DMS79 (cell line): ENCODE measurements at regions not wholly inside any gene's neighbourhood (a gene's known extent, or its start where the extent isn't known, plus 50 kb on each side); places are given as distances from the start of the nearest gene placed in this dataset.
"Not testable (repeated sequence)": the region's sequence is repeated elsewhere in the genome, so short reads cannot be mapped to it uniquely, and the experiment has no call there.

ENCODE experiments used
- DNase-seq: peaks from one replicate; lab custom pipeline; 2025; lab: John Stamatoyannopoulos, UW

DNA sequence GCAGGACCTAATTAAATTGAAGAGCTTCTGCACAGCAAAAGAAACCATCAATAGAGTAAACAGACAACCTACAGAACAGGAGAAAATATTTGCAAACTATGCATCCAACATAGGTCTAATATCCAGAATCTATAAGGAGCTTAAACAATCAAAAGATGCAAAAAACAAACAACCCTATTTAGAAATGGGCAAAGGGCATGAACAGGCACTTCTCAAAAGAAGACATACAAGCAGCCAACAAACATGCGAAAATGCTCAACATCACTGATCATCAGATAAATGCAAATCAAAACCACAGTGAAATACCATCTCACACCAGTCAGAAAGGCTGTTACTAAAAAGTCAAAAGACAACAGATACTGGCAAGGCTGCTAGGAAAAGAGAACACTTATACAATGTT is 189.2 kb downstream of the CYP26B1 start:
- not testable (repeated sequence) for DNase-seq

DNA sequence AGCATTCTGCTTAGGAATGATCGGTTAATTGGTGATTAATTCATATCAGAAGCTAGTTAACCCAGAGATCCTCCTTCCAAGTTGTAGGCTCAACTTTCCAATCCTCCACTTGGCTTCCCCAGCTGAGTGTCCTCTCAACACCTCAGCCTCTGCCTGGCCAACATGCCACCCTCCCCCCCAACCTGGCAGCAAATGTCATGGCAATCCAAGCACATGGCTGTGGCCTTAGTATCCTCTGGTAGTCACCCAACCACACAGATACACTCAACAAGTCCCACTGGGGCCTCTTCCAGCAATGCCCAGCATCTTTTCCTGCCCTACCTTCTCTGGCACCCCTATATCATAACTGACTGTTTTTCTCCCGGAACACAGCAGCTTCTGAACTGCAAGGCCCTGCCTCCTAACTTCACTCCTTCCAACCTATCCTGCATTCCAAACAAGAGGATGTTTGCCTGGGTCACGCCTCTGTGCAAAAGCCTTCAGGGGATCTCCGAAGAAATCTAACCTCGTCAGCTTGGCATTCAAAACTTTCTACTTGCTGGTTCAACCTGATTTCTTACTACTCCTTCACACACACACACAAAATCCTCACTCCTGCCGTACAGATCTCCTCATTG is 195.0 kb downstream of the CYP26B1 start:
- DNase-seq = no peak

DNA sequence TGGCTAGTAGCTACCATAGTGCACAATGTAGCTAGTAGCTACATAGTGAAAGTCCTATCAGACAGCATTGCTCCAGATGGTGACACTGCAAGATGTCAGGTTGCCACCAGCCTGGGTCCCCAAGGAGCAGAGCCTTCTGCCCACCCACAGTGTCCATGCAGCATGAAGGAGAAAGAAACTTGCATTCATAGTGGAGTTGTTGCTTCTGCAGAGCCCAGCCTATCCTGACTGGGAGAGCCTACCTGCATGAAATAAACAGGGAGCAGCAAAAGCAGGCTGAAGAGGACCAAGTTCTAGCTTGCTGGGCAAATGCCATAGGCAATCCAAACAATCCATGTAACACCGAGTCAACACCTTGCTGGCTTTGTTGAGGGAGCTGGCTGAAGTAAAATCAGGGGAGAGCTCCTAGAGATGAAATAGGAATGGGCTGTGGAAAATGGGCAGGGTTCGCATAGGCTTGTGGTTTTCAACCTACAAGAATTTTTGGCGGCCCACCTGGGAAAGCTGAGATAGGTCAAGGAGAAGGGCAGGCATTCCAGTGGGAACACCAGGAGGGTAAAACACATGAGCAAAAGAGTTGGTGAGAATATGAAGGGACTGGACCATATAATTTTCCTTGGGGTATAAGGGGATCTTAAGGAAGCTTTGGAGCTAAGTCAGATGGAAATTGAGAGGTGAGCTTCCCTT is 195.8 kb downstream of the CYP26B1 start:
- DNase-seq = no peak

DNA sequence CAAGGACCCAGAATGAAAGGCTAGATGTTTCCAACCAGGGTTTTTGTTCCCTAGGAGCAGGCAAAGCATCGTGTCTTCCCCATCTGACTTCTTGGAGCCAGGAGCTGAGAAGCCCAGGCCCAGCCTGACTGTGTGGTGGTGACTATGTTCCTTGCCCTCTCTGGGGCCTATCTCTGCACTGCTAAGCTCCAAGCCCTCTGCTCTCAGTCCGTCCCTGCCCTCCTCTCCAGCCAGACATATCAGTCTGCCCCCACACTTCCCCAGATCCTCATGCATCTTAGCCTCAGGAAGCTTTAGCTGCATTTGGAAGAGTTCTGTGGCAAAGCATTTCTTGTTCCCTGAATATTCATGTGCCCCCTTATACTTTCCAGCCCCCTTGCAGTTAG is 196.6 kb downstream of the CYP26B1 start:
- no peak for DNase-seq

DNA sequence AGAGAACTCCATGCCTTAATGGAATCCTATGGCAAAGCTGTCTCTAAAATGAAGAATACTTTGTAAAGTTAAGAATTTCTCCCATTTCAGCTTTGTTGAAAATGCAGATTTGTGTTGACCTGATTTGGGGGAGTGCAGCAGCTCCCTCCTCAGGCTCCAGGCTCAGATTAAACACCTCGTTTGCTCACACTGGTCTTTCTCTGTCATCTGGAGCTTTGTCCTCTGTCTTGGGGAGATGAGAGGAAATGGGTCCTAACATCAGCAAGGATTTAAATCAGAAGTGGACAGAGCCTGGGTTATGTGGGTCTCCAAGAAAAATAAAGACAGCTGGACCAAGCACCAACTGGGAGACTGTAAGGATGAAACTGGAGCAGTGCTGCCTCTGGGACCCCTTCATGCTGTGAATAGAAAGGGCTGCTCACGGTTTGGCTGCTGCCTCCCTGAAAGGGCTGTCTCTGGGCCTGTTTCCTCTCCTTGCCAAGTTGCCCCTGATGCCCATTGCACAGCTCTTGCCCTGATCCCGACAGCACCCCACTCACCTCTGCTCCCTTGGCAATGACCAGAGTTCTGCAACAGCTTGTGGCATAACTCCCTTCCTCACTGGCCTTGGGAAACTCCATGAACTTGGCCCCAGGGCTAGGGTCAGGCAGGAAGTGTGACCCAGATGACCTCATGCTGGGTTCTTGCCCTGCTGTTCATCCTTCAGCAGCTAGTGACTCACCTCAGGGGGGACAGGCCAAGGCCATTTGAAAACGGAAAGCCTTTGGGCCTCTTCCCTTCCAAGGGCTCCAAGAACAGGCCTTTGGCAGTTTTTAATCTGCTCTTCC is 197.2 kb downstream of the CYP26B1 start:
- DNase-seq = no peak

DNA sequence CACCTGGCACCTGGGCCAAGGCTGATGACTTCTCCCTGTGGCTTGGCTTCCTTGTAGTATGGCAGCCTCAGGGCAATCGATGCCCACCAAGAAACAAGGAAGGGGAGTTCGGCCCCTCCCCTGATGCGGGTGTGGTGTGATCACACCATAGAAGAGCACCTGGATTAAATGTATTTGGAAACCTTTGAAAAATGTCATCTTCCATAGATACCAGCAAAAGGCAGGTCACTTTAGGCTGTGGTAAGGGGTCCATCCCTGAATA is 198.2 kb downstream of the CYP26B1 start:
- DNase-seq = no peak

DNA sequence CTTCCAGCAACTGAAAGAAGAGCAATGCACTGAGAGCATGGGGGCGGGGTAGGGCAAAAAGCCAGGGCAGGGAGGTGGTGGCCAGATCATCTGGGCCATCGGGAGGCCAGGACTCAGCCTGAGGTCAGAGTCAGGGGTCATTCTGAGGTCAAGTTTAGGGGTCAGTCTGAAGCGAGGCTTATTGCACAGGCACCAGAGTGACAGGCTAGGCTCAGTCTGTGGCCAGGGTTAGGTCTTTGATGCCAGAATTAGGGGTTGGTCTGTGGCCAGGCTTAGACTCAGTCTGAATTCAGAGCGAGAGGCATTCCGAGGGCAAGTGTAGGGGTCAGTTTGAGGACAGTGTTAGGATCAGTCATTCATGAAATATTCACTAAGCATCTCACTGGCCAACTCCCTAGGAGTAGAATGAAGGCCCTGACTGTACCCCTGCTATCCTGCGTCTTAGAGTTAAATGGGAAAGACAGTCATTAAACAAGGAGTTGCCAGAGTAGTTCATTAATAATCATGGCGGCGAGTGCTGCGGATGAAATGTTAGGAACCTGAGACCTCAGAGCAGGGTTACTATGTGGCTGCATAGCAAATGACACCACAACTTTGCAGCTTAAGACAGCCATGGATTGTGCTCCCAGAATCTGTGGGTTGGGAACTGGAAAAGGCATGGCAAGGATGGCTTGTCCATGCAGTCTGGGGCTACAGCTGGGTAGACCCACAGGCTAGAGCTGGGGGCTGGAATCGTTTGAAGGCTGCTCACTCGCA is 198.7 kb downstream of the CYP26B1 start:
- DNase-seq = no peak

DNA sequence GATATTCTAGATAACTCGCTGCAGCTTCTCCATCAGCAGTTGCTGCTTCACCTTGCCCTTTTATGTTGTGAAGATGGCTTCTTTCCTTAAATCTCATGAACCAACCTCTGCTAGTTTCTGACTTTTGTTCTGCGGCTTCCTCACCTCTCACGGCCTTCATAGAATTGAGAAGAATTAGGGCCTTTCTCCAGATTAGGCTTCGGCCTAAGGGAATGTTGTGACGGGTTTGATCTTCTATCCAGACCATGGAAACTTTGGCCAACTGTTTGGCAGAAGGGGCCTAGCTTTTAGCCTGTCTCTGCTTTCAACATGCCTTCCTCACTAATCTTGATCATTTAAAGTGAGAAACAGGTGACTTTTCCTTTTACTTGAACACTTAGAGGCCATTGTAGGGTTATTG is 199.9 kb downstream of the CYP26B1 start:
- DNase-seq = no peak

DNA sequence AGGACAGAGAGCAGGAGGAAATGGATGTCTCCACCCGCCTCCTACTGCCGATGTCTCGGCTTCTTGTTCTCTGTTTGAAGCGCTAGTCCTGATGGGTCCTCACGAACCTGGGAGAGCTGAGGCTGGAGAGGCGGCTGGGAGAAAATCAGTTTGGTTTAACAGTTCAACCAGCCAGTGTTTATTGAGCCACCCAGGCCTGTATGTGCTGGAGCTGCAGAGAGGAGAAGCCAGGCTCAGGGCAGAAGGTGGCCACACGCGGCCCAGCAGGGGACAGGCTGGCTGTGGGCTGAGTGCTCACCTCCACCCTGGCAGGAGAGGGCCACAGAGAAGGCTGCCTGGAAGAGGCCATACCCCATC is 202.1 kb downstream of the CYP26B1 start:
- DNase-seq = no peak

DNA sequence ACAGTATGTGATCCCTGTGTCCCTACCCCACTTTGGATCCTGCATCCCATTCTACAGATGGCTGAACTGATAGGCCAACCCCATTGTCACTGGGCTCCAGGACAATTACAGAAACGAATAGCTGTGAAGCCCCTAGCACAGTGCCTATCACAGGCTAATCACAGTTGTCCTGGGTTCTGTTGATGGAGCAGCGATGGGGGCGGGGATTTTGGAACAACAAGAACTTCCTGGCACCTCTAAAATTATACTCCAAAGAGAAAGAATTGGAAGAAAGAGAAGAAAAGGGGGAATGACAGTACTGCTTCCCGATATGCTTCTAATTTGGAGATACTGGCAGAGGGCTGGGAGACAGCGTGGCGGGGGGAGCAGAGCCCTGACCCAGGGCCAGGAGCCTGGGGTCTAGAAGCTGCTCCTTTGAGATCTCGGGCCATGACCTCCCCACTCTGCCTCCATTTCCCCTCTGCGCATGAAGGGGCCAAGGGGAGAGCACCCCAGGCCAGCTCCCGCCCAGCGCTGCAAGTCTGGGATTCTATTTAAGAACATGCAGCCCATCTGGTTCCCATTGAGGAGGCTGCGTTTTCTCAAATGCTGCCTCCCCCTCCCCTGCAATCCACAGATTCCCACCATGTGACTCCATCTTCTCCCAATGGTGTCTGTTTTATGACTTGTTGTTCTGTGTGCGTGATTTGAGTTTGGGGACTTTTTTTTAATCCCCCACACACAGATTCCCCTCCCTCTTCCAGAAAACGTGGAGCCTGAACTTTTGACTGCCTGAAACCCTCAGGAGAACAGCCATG is 202.7 kb downstream of the CYP26B1 start:
- no peak for DNase-seq

DNA sequence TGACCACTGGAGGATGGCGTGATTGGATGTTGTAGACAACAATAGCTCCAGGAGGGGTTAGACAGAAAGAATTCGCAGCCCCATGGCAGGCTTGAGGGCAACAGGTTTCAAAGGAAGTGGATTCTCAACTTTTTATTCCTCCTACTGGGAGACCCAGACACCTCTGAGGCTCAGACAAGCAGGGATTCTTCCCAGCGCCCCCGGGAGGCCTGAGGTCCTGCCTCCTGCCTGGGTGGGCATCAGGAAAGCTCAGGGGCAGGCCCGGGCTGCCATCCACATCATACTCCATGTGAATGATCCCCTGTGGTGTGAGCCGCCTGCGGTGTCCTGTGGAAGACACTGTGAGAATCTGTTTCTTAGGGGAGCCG is 203.5 kb downstream of the CYP26B1 start:
- no peak for DNase-seq

DNA sequence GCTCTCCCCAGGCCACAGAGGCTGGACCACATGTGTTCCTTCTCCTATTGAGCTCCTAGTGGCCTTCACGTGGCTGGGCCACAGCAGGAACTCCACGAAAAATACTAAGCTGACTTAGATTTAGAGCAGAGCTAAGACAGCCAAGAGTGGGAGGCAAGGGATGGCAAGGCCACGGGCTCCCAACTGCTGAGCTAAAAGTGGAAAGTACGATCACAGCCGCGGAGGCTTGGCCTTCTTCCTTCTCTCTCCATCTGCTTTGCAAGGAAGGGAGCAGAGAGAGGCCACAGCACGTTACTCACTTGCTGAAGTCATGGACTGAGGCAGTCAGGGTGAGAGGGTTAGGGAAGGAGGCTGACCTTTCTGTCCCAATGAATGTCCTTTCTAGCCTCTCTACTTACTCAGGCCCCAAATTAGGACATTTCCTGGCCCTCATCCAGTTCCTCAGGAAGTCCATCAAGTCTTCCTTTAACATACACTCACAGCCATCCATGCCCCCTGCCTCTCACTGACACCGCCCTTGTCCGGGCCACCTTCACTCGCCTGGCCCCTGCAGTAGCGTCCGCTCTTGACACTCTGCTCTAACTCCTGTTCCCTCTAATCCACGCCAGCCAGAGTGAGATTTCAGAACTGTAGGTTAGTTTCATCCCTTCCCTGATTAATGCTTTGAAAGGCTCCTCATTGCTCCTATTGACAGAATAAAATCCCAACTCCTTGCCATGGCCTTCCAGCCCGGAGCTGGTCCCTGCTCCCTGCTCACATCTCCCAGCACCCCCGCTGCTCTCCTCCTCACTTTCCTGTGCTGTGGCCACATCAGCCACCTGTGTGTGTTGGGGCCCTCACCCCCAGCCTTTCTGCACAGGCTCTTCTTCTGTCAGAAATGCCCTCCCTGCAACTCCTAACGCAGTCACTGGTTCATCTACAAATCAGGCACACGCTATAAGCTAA is 204.2 kb downstream of the CYP26B1 start:
- no peak for DNase-seq

DNA sequence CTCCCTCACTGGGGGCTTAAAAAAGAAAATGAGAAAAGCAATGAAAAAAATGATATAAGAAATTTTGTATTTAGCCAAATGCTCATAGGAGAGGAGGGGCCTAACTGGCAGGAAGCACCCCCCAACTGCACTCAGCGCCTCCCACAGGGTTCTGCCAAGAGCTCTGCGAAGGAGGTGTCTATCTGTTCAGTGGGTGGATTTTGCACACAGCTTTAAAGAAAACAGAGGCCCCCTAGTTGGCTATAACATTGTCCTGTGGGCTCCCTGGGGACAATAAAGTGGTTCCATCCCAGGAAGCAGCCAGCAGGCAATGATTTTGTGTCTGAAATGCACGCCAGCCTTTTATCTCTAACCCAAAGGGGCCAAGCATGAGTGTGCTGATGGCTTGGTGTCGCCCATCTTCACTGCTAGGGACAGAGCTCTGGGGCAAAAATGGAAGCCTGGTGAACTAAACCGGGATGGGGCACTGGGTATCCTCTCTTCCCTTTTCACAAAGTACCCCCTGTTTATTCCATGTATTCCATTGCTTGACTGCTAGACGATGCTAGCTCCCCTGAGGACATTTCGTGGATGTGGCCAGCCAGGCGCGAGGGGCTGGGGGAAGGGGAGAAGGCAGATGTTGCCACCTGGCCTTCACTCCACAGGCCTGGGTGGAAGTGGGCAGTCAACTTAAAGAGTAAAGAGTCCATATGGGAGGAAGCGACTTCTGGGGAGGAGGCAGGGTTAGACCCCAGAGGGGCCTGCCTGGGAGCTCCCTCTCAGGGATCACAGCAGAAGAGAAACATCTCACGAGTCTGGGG is 205.7 kb downstream of the CYP26B1 start:
- no peak for DNase-seq

DNA sequence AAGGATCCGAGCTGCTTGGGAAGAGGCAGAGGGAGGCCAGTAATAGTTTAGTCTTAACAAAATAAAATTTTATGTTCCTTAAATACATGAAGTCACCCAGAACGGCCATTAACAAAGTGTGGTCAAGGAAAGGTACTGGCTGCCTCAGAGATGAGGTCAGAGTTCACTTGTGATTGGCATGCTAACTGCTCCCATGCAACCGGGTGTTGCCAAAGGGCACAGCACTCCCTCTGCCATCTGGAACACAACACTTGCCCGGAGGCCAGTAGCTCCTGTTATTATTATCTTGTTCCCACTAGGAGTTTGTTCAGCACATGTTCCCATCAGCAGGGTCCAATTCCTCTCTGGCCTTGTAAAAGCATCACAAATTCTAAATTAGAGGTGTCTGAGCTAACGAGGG is 207.0 kb downstream of the CYP26B1 start:
- no peak for DNase-seq

DNA sequence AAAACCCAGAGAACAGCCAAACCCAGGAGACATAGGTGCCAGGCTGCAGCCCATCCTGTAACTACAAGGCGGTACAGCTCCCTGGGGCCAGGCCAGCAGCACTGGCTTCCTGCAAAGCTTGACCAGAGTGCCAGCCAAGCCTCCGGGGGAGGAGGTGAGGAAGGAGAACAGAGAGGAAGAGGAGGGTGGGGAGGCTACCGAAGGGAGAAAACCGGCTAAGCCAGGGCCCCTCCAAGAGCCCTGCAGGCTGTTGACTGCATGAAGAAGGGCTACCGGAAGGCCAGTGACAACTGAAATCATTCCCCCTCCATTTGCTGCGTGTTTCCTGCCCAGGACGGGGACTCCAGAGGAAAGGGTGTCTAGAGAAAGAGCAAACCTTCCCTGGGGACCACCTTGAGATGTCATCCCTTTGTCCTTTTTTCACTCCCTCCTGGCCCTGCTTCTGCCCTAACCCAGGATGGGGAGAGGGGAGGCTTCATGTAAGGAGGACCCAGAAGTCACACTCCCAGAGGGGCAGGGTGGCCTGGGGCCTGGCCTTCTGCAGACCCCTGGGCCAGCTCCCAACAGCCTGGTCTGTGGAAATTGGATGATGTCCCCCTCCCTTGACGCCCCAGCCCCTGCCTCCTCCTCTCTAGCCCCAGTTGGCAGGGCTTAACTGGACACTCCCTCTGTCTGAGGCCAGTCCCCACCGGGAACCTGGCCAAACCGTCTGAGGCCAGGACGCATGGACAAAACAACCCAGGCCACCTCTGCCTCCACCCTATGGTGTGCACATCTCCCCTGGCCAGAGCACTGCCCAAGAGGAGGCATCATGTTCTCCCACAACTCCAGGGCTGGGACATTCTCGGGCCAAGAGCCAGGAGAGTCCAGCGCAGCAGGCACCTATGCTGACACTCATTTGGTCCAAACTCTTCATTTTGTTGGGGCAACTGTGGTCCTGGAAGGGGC is 207.8 kb downstream of the CYP26B1 start:
- no peak for DNase-seq

DNA sequence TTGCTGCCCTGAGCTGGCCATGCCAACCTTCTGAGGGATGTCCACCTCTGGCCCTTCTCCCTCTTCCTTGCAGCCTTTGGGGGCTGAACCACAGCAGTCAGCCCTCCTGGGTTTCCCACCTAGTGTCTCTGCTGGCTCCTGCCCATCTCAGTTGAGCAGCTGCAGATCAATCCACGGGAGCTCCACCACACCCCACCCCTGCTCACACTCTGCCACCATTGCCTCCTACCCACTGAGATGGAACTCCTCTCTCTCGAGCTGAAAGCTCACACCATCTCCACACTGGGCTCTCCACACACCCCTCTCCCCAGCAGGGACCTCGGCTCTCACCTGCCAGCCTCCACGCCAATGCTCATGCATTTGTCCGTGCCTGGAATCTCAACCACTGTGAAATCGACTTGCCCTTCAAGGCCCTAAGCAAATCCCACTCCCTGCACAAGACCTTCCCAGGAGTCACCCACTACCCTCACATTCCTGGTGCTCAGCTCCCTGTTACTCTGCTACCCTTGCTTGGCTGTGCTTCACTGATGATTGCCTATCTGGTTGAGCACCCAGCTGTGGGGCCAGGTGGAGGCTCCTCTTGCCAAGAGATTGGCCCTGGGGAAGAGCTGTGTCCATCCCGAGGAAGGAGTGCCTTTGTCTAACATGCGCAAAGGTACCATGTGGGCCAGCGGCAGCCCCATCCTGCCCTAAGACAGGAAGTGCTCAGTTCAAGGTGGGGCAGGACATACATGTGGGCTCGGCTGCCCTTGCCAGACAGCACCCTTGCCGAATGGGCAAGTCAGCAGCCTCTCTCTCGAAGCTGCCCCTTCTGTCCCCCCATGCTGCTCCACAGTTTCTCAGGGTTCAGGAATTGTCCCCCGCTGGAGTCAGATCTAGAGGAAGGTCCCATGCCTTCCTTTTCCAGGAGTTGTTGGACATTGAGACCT is 208.7 kb downstream of the CYP26B1 start:
- DNase-seq = no peak

DNA sequence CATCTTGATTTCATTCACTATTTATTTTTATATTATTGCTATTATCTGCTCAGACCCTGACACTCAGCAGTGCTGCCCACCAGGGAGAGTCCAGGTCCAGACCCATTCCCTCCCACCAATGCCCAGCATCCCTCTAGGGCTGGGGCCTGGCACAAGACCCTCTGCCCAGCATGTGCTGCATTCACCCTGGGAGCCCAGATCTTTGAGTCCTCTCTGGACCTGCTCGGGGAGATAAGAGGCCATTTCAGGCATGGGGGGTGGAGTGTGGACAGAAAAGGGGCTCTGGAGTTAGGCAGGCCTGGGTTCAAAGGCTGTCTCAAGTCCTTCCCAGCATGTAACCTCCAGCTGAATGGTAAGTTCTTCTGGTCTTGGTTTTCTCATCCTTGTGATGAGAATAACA is 209.6 kb downstream of the CYP26B1 start:
- DNase-seq = no peak

DNA sequence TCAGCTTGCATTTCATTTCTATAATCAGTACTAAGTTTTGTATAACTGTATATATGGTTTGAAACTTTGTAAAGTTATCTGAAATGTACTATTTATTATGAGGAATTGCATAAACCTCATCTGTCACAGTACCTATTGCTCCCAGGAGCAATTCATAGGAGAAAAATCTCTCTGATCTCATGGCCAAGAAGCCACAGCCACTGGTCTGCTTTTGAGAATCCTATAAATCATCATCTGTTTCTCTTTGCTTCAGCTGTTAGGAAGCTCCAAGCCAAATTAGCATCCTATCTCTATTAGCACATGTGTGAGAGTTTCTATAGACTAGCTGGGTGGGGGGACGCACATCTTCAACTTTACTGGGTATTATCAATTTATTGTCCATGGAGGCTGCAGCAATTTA is 210.3 kb downstream of the CYP26B1 start:
- DNase-seq = no peak
